Fibroblast of skin of abdomen (primary cell): ENCODE measurements at regions not wholly inside any gene's neighbourhood (a gene's known extent, or its start where the extent isn't known, plus 50 kb on each side); places are given as distances from the start of the nearest gene placed in this dataset.
"Not testable (repeated sequence)": the region's sequence is repeated elsewhere in the genome, so short reads cannot be mapped to it uniquely, and the experiment has no call there.

Experiments
- DNase-seq: peaks from one replicate; pipeline ENCODE4 v3.0.0-alpha.2; 2013

DNA sequence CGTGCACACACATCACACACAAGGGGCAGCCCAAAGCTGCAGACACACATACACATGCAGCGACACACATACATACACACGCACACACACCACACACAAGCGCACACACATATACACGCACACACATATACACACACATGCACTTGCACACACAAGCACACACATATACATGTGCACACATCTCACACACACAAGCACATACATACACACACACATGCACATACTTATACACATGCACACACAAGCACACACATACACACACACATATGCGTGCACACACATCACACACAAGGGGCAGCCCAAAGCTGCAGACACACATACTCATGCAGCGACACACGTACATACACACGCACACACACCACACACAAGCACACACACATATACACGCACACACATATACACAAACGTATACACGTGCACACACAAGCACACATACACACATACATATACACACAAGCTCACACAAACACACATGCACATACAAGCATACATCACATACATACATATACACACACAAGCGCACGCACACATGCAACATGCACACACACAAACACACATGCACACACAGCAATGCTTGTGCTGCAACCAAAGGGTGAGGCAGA lies 178.8 kb upstream of the PFKP start:
- DNase-seq = no peak

GRCh38 chr10:2887391-2888070 lies 179.8 kb upstream of the PFKP start:
- no peak for DNase-seq

DNA sequence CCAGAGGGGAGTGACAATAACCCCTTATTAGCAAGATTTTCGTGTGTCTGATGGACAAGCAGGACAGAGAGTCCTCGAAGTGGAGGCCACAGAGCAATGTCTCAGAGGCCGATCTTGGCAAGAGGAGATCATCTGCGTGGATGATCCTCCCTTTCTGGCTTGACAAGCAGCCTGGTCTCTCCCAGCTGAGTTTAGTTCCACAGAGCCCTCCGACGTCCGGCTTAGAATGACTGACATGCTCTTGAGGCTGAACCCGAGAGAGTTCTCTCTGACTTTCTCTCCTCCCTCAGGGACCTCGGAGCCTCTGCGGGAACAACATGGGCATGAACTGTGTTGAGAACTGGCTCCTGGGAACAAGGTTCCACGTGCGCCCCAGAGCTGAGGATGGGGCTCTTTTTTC lies 180.7 kb upstream of the PFKP start:
- DNase-seq = no peak

GRCh38 chr10:2885288-2886278 lies 181.8 kb upstream of the PFKP start:
- no peak for DNase-seq

GRCh38 chr10:2883983-2884540 lies 183.3 kb upstream of the PFKP start:
- DNase-seq = not testable (repeated sequence)

- DNase-seq = no peak
Measured at GRCh38 chr10:2883238-2883637, 184.1 kb upstream of the PFKP start.

GRCh38 chr10:2882628-2883027 lies 184.7 kb upstream of the PFKP start:
- DNase-seq = peak; percentile 12

DNA sequence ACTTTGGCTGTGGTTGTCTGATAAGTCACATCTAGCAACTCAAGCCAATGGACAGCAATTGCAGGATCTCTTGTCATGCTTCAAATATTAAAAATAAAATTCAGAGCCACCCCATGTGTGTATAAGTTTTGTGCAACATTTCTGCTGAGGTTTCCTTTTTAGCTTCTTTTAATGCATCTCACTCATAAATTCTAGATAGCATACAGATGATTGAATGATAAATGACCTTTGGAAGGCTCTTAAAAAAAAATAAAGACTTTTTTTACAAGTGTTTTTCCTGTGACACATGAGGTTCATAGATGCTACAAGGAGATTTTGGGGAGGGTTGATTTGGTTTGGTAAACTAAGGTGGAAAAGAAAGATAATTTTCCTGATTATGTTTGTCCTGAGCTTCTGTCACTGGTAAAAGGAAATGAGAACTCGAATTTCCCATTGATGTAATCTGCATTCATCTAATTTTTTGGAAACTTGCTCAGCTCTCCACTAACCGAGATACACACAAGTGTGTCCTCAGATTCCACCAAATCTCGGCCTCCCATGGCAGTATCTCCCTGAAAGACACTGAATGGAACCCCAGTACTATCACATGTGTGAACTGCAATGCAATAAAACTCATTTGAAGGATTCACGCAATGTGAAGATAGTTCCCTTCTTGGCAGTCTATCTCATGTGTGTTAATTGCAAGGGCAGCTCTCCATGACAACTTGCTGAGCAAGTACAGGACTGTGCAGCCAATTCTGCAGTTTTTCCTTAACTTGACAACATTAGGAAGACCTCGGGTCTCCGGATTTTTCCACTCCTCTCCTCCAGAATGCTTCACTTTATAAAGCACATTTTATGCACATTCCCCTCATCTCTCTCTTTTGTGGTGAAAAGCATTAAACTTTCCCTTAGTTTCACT lies 185.4 kb upstream of the PFKP start:
- no peak for DNase-seq

DNA sequence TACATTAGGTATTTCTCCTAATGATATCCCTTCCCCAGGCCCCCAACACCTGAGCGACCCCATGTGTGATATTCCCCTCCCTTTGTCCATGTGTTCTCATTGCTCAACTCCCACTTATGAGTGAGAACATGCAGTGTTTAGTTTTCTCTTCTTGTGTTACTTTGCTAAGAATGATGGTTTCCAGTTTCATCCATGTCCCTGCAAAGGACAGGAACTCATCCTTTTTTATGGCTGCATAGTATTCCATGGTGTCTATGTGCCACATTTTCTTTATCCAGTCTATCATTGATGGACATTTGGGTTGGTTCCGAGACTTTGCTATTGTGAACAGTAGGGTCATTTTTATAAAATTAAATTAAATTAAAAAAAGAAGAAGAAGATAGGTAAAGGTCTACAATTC lies 187.3 kb upstream of the PFKP start:
- DNase-seq = not testable (repeated sequence)

DNA sequence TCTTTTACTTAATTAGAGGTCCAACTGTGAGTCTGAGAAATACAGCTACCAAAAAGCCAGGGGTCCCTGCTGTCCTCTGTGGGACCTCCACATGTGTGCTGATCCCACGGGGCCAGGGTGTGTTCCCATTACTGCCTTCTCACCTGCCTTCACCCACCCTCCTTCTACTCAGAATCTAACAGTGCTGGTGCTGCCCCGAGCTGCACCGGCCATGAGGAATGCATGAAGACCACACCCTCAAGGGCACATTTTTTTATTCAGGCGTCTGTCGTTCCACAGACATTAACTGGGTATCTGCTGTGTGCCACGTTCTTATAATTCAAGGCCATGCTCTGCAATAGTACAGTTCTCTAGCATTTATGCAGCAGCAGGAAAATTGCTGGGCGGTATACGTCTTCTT lies 188.5 kb upstream of the PFKP start:
- no peak for DNase-seq

GRCh38 chr10:2876032-2876431 lies 191.3 kb upstream of the PFKP start:
- no peak for DNase-seq

DNA sequence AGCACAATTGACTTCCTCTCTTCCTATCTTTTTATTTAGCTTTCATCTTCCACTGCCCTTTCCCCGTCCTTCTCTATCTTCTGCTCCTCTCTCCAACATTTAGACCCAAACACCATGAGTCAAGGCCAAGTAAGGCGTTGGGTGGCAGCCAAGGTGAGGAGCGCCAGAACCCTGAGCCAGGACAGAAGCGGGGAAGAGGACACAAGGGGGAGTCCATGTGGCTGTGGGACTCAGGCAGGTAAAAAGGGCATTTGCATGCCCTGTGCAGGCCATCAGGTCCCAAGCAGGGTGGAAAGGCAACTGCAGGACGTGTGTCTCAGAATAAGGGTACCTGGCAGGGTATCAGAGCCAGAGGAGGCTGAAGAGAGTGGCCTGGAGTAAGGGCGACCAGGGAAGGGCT lies 192.4 kb upstream of the PFKP start:
- DNase-seq = no peak

- DNase-seq = no peak
Measured at GRCh38 chr10:2873769-2874168, 193.6 kb upstream of the PFKP start.

- no peak for DNase-seq
Measured at GRCh38 chr10:2871673-2872219, 195.6 kb upstream of the PFKP start.

DNA sequence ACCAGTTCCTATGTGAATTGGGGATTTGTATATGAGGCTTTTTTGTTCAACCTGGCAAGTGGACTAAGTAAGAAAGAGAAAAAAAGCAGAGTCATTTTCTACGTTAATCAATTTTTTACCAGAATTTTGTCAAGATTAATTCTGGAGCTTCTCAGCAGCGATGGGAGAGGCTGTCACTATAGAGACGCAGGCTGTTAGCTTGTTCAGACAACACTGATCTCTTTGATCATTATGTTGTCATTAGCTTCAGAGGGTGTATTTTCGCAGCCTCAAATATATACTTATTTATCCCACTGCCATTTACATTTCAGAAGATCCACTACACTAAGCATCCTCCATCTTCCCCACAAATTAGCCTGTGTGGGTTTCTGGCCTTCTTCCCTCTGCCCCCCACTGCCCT lies 196.7 kb upstream of the PFKP start:
- DNase-seq = no peak

DNA sequence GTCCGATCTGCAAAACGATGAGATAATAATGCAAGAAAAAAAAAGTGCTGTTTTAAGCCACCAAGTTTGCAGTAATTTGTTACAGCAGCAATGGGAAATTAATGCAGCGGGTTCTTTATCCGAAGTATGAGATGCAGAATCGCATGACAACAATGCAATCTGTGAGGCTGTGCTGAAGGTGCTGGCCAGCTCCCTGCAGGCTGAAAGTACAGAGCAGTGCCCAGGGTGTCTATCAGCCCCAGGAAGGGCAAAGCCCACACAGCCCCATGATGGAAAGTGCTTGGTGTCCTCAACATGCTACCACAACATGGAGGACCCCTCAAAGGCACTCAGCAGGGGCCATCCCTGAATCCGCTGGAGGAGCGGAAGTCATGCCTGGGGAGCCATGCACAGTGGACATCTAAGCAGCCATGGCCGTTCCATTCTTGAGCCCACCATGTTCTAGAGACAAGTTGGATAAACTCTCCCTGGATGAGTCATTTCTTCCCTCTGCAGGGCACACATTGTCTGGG lies 199.5 kb upstream of the PFKP start:
- no peak for DNase-seq

DNA sequence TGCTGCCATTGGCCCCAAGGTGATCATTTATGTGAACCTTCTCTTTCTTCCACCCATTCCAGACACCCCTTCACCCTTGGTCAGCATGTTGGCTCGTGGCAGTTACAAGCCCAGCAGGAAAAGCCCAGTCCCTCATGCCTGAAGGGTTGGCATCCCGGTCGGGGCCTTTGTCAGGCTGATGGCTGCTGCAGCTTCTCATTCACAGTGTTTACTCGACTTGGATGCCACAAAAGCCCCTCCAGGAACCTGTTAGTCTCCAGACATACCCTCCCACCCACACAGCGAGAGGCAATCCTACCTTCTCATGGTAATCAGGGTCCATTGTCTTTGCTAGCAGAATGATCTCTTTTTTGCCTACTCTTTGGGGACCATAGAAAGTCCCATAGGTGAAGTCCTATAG lies 200.8 kb upstream of the PFKP start:
- DNase-seq = no peak

DNA sequence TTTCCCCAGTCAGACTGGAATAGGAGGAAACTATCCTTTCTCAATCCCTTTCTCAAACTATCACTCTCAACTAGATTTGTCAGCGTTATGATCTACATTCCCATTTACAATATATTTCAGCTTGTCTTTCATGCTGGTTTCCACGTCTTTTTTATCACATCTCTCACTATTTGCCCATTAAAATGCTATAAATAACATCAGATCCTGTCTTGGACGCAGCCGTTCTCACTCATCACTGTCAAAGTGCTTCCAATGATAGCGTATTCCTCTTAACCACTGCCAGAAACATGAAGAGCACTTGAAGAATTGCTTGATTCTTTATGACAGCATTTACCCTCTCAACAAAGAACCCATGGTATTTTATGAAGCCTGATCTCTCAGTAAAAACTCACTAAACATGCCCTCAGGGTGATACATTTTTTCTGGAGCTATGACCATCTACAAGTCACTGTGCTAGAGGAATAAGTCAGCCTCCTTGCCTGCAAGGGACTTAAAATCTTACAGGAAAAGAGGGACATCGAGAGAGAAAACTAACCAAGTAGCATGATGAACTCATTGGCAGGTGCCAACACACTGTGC lies 205.6 kb upstream of the PFKP start:
- DNase-seq = no peak

- no peak for DNase-seq
Measured at GRCh38 chr10:2858452-2858851, 208.9 kb upstream of the PFKP start.

DNA sequence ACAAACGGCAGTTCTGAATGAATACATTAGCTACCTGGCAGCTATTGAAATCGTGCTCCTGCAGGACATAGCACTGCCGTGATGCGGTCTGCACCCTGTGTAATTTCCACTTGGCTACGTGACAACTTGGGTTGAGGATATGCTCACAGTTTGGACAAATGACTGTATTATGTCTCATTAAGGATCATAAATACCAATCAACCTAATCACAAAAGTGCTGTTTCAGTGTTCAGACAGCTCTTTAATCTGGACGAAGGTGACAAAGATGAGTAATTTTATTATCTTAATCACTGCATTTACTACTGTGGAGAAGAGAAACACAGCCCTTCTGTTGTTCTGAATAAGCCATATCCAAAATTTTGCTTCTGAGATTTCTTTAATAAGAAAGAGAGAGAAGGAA lies 210.8 kb upstream of the PFKP start:
- DNase-seq = no peak
